Lung (tissue), 11 donors: ENCODE measurements at regions not wholly inside any gene's neighbourhood (a gene's known extent, or its start where the extent isn't known, plus 50 kb on each side); places are given as distances from the start of the nearest gene placed in this dataset.

Source experiments
- ATAC-seq: fragments of 200-7000 bp; cut with Tn5 transposase; one replicate; pipeline ENCODE4 v1.9.1; 2020; ENCODE audit warnings: moderate number of reproducible peaks; ENCODE audit not compliant: insufficient read depth, low FRiP score
- DNase-seq, 3 donors: peaks; one replicate each; pipeline ENCODE4 v3.0.0-alpha.2; 2013 to 2017
- H3K27ac ChIP-seq, 2 donors: one replicate each; pipeline ENCODE4 v1.5.1; 2013; ENCODE audit warnings: mild to moderate bottlenecking in 2 of 2, moderate library complexity in 2 of 2, control low read depth in 1 of 2, inconsistent platforms in 1 of 2, low read depth in 1 of 2, low read length in 1 of 2
- H3K27me3 ChIP-seq, 3 donors: one replicate each; pipeline ENCODE4 v1.5.1; 2013; ENCODE audit warnings: low read length in 2 of 3; ENCODE audit not compliant: control insufficient read depth in 3 of 3, insufficient read depth in 3 of 3
- H3K36me3 ChIP-seq, 4 donors: one replicate each; pipeline ENCODE4 v1.5.1; 2013; ENCODE audit warnings: low read length in 4 of 4, mild to moderate bottlenecking in 1 of 4, moderate library complexity in 1 of 4; ENCODE audit not compliant: control insufficient read depth in 4 of 4, insufficient read depth in 4 of 4
- H3K4me1 ChIP-seq, 5 donors: one replicate each; pipeline ENCODE4 v1.5.1; 2013; ENCODE audit warnings: low read length in 5 of 5, mild to moderate bottlenecking in 2 of 5, moderate library complexity in 1 of 5; ENCODE audit not compliant: control insufficient read depth in 5 of 5, insufficient read depth in 5 of 5
- H3K4me3 ChIP-seq: one replicate; pipeline ENCODE4 v1.5.1; 2013; ENCODE audit warnings: mild to moderate bottlenecking, control low read depth, moderate library complexity
- H3K9ac ChIP-seq, 2 donors: one replicate each; pipeline ENCODE4 v1.5.1; 2013; ENCODE audit warnings: low read length in 2 of 2, control low read depth in 1 of 2; ENCODE audit not compliant: insufficient read depth in 1 of 2
- H3K9me3 ChIP-seq, 4 donors: one replicate each; pipeline ENCODE4 v1.5.1; 2013; ENCODE audit warnings: low read length in 3 of 4, mild to moderate bottlenecking in 1 of 4, moderate library complexity in 1 of 4; ENCODE audit not compliant: control insufficient read depth in 4 of 4, insufficient read depth in 3 of 4
- WGBS, 2 donors: extraction: QIAGEN DNeasy Blood & Tissue Kit; methylation state at CpG; one replicate each; pipeline ENCODE4 v1.1.7; 2013; 5-methylcytosine and 5-hydroxymethylcytosine counted together
- TF ChIP-seq, protein P1 (sequence below): IDR thresholded peaks from 2 replicates; pipeline ENCODE4 v1.5.1; 2012; ENCODE audit warnings: mild to moderate bottlenecking; ENCODE audit errors: control extremely low read depth, extremely low read depth
- donor health status: control.
- donor health status: control.
- donor health status: Bipolar disorder and iron deficiency.
- donor health status: healthy.
- donor health status: DM: yes; HTN: yes; CAD: no.

DNA sequence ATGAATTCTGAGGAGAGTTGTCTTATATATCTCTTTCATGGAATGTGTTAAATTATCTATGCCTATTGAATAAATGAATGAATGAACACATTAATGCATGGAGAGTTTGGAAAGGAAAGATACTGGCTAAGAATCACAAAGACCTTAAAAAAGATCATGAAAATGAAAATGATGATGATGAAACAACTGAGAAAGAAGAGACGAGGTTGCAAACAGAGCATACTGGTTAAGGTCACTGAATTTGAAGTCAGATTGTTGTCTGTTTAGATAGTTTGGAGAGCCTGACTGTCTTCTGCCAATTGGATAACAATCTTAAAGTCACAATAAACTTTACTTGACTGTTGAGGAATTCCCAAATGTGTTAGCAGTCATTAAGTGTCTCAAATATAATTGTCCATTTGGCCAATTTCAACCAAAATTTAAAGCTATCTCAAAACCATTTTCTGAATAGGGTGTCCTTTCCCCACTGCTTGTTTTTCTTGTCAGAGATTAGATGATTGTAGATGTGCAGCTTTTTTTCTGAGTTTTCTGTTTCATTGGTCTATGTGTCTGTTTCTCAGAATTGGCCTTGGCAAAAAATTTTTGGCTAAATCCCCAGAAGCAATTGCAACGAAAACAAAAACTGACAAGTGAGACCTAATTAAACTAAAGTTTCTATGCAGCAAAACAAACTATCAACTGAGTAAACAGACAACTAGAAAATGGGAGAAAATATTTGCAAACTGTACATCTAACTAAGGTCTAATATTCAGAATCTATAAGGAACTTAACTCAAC, 132.2 kb downstream of the PTGER3 start:
- Histone ChIP-seq H3K9me3 (no peaks in the 10 kb centered on the region), H3K4me3 (no peak overlapping the region), H3K9ac (no peak overlapping the region), H3K4me1 (peaks cover 0 to 9% (median 2%) of the 10 kb centered on the region in 5 donors), H3K36me3 (no peaks in the 10 kb centered on the region), H3K27ac (no peak overlapping the region), H3K27me3 (no peaks in the 10 kb centered on the region)
- 62 to 65% methylated on average over 2 of the region's 2 CpGs for WGBS, 2 donors
- DNase-seq (peak in 2 of 3 donors; percentile 79 to 93), ATAC-seq (no peak)
- TF ChIP-seq, protein P1, sequence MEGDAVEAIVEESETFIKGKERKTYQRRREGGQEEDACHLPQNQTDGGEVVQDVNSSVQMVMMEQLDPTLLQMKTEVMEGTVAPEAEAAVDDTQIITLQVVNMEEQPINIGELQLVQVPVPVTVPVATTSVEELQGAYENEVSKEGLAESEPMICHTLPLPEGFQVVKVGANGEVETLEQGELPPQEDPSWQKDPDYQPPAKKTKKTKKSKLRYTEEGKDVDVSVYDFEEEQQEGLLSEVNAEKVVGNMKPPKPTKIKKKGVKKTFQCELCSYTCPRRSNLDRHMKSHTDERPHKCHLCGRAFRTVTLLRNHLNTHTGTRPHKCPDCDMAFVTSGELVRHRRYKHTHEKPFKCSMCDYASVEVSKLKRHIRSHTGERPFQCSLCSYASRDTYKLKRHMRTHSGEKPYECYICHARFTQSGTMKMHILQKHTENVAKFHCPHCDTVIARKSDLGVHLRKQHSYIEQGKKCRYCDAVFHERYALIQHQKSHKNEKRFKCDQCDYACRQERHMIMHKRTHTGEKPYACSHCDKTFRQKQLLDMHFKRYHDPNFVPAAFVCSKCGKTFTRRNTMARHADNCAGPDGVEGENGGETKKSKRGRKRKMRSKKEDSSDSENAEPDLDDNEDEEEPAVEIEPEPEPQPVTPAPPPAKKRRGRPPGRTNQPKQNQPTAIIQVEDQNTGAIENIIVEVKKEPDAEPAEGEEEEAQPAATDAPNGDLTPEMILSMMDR, result no peak

DNA sequence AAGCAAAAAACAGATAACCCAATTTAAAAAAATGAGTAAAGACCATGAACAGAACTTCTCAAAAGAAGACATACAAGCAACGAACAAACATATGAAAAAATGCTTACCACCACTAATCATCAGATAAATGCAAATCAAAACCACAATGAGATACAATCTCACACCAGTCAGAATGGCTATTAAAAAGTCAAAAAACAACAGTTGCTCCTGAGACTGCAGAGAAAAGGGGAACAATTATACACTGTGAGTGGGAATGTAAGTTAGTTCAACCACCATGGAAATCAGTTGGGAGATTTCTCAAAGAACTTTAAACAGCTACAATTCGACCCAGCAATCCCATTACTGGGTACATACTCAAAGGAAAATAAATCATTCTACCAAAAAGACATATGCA, 131.6 kb downstream of the PTGER3 start:
- H3K36me3 ChIP-seq, result no peaks in the 10 kb centered on the region
- DNase-seq (peak in 1 of 3 donors; percentile 15), ATAC-seq (no peak)
- H3K27ac ChIP-seq, result no peak overlapping the region
- no peak overlapping the region for H3K4me3 ChIP-seq
- TF ChIP-seq, protein P1, result no peak
- H3K4me1 ChIP-seq, result peaks cover 0 to 9% (median 2%) of the 10 kb centered on the region in 5 donors
- H3K27me3 ChIP-seq, result no peaks in the 10 kb centered on the region
- 36 to 44% methylated on average over 2 of the region's 2 CpGs for WGBS, 2 donors
- no peaks in the 10 kb centered on the region for H3K9me3 ChIP-seq
- no peak overlapping the region for H3K9ac ChIP-seq

DNA sequence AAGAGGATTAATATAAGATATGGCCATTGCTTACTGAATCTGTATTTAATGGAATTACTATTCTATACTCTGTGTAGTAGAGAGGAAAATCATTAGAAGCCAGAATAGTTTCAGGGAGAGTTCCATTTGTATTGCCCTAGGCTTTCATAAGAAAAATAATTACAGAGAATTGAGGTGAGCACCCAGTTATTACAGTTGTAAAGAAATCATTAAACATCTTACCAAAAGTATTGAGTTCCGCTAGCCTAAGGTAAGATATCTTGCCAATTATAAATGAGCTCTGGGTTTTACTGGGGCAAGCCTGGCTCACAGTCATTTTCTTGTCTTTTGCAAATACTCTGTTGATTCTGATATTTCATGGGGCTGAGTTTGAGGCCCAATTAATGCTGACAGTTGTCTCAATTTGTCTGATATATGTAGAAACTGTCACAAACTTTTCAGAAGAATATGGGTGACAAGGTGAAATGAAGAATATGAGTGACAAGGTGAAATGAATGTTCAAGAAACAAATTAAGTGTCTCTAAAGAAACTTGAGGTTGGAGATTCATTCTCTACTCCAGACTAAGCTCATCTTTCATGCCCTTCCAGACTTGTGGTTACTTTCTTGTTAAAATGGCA, 127.8 kb downstream of the PTGER3 start:
- WGBS, 2 donors, result 94 to 97% methylated on average over 1 of the region's 1 CpG
- no peak overlapping the region for H3K4me3 ChIP-seq
- TF ChIP-seq, protein P1, result no peak
- H3K27ac ChIP-seq, result no peak overlapping the region
- peaks cover 0 to 6% (median 0%) of the 10 kb centered on the region in 5 donors for H3K4me1 ChIP-seq
- no peaks in the 10 kb centered on the region for H3K27me3 ChIP-seq
- no peak for DNase-seq
- H3K9me3 ChIP-seq, result peaks cover 0 to 4% (median 3%) of the 10 kb centered on the region in 4 donors
- H3K36me3 ChIP-seq, result no peaks in the 10 kb centered on the region
- H3K9ac ChIP-seq, result no peak overlapping the region
- no peak for ATAC-seq
